ENCODE measurements at regions not wholly inside any gene's neighbourhood (a gene's known extent, or its start where the extent isn't known, plus 50 kb on each side); places are given as distances from the start of the nearest gene placed in this dataset.

DNA sequence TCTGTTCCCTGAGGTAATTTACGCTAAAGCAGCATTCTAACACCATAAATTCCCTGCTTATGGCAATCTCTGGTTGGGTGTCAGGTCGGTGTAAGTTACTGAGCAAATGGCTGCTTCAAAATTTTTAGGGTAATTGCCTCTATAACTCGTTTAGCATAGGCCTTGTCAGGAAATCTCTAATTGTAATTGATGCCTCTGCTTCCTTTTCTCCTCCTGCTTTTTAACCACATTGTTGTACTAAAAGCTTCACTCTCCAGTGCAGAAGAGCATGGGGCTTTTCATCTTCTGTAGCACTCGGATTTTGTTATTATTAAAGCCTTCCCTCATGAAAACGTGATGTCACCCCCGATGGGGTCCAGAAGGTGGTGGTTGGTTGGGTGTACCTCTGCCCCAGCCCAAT lies 141.6 kb upstream of the NBPF11 start:
- Histone ChIP-seq H3K27me3 (replicated peaks; ENCODE audit: insufficient read depth, low read depth, low read length, poor library complexity) (no peaks in the 10 kb centered on the region), H3K27ac (ENCODE audit: low read depth, low read length, poor library complexity, severe bottlenecking) (no peak overlapping the region), H3K9me3 (ENCODE audit: low read depth, low read length, poor library complexity, severe bottlenecking) (no peaks in the 10 kb centered on the region), H3K4me3 (ENCODE audit: low read depth, low read length, poor library complexity, severe bottlenecking) (no peak overlapping the region), H3K36me3 (ENCODE audit: insufficient read depth, low read length, poor library complexity, severe bottlenecking) (no peaks in the 10 kb centered on the region), H3K4me1 (ENCODE audit: insufficient read depth, low read length, poor library complexity, severe bottlenecking) (no peaks in the 10 kb centered on the region)
- no TSS peak for BruUV-seq (replicated peaks)
- ChIA-PET CTCF (no interaction called here), POLR2A (ENCODE audit: low non-redundant PET) (no interaction called here)
- DNase-seq (ENCODE audit: low spot score) = peak; percentile 18
- TF ChIP-seq CTCF (conservative IDR thresholded peaks at IDR 0.05; ENCODE audit: low read depth, low read length) = no peak
- TF ChIP-seq EZH2 (IDR thresholded peaks at IDR 0.05; ENCODE audit: borderline replicate concordance, low read depth, low read length, poor library complexity, severe bottlenecking) = no peak
- intact Hi-C loops (cut with micrococcal nuclease; ENCODE audit: unreplicated experiment) = no loop called here

- CTCF ChIA-PET = no interaction called here
- no peaks in the 10 kb centered on the region for H3K4me1 ChIP-seq (ENCODE audit: insufficient read depth, low read length, poor library complexity, severe bottlenecking)
- POLR2A ChIA-PET (ENCODE audit: low non-redundant PET) = no interaction called here
- no peaks in the 10 kb centered on the region for H3K9me3 ChIP-seq (ENCODE audit: low read depth, low read length, poor library complexity, severe bottlenecking)
- no peak for DNase-seq (ENCODE audit: low spot score)
- no TSS peak for BruUV-seq (replicated peaks)
- H3K4me3 ChIP-seq (ENCODE audit: low read depth, low read length, poor library complexity, severe bottlenecking) = no peak overlapping the region
- no peak overlapping the region for H3K27ac ChIP-seq (ENCODE audit: low read depth, low read length, poor library complexity, severe bottlenecking)
- H3K36me3 ChIP-seq (ENCODE audit: insufficient read depth, low read length, poor library complexity, severe bottlenecking) = no peaks in the 10 kb centered on the region
- intact Hi-C loops (cut with micrococcal nuclease; ENCODE audit: unreplicated experiment) = no loop called here
- no peaks in the 10 kb centered on the region for H3K27me3 ChIP-seq (replicated peaks; ENCODE audit: insufficient read depth, low read depth, low read length, poor library complexity)
- TF ChIP-seq EZH2 (IDR thresholded peaks at IDR 0.05; ENCODE audit: borderline replicate concordance, low read depth, low read length, poor library complexity, severe bottlenecking) = no peak
- TF ChIP-seq CTCF (conservative IDR thresholded peaks at IDR 0.05; ENCODE audit: low read depth, low read length) = no peak
These were observed 140.8 kb upstream of the NBPF11 start for GRCh38 chr1:148292915-148293314.

GRCh38 chr1:148290881-148291280 lies 138.8 kb upstream of the NBPF11 start:
- no peaks in the 10 kb centered on the region for H3K27me3 ChIP-seq (replicated peaks; ENCODE audit: insufficient read depth, low read depth, low read length, poor library complexity)
- CTCF ChIA-PET = no interaction called here
- intact Hi-C loops (cut with micrococcal nuclease; ENCODE audit: unreplicated experiment) = no loop called here
- TF ChIP-seq EZH2 (IDR thresholded peaks at IDR 0.05; ENCODE audit: borderline replicate concordance, low read depth, low read length, poor library complexity, severe bottlenecking) (no peak), CTCF (conservative IDR thresholded peaks at IDR 0.05; ENCODE audit: low read depth, low read length) (no peak)
- H3K4me3 ChIP-seq (ENCODE audit: low read depth, low read length, poor library complexity, severe bottlenecking) = no peak overlapping the region
- H3K4me1 ChIP-seq (ENCODE audit: insufficient read depth, low read length, poor library complexity, severe bottlenecking) = no peaks in the 10 kb centered on the region
- H3K9me3 ChIP-seq (ENCODE audit: low read depth, low read length, poor library complexity, severe bottlenecking) = no peaks in the 10 kb centered on the region
- no peak overlapping the region for H3K27ac ChIP-seq (ENCODE audit: low read depth, low read length, poor library complexity, severe bottlenecking)
- BruUV-seq (replicated peaks) = no TSS peak
- no peak for DNase-seq (ENCODE audit: low spot score)
- POLR2A ChIA-PET (ENCODE audit: low non-redundant PET) = no interaction called here
- H3K36me3 ChIP-seq (ENCODE audit: insufficient read depth, low read length, poor library complexity, severe bottlenecking) = no peaks in the 10 kb centered on the region
